ENCODE measurements at regions not wholly inside any gene's neighbourhood (a gene's known extent, or its start where the extent isn't known, plus 50 kb on each side); places are given as distances from the start of the nearest gene placed in this dataset.

GRCh38 chr14:98143566-98143965 is 1128.4 kb downstream of the BCL11B start:
- DNase-seq, result no peak

GRCh38 chr14:98144964-98145363 is 1127.0 kb downstream of the BCL11B start:
- DNase-seq, result no peak

GRCh38 chr14:98146416-98146815 is 1125.6 kb downstream of the BCL11B start:
- DNase-seq, result no peak

- no peak for DNase-seq
Observed at GRCh38 chr14:98154254-98154653, 1117.7 kb downstream of the BCL11B start.

- no peak for DNase-seq
Observed at GRCh38 chr14:98156411-98156810, 1115.6 kb downstream of the BCL11B start.

GRCh38 chr14:98160901-98161300 is 1111.1 kb downstream of the BCL11B start:
- no peak for DNase-seq

- DNase-seq, result no peak
Observed at GRCh38 chr14:98161356-98161755, 1110.6 kb downstream of the BCL11B start.

GRCh38 chr14:98162856-98163805 is 1108.9 kb downstream of the BCL11B start:
- no peak for DNase-seq

- no peak for DNase-seq
Observed at GRCh38 chr14:98163873-98164272, 1108.1 kb downstream of the BCL11B start.

- no peak for DNase-seq
Observed at GRCh38 chr14:98165976-98166375, 1106.0 kb downstream of the BCL11B start.

- DNase-seq, result no peak
Observed at GRCh38 chr14:98167275-98167674, 1104.7 kb downstream of the BCL11B start.

- no peak for DNase-seq
Observed at GRCh38 chr14:98167705-98168104, 1104.3 kb downstream of the BCL11B start.

GRCh38 chr14:98168211-98168985 is 1103.6 kb downstream of the BCL11B start:
- no peak for DNase-seq

GRCh38 chr14:98169170-98169587 is 1102.8 kb downstream of the BCL11B start:
- DNase-seq, result no peak

GRCh38 chr14:98170575-98170974 is 1101.4 kb downstream of the BCL11B start:
- DNase-seq, result no peak

GRCh38 chr14:98171654-98172053 is 1100.3 kb downstream of the BCL11B start:
- DNase-seq, result no peak

- no peak for DNase-seq
Observed at GRCh38 chr14:98172243-98172778, 1099.7 kb downstream of the BCL11B start.

- DNase-seq, result peak; percentile 45
Observed at GRCh38 chr14:98173305-98173704, 1098.7 kb downstream of the BCL11B start.

GRCh38 chr14:98174041-98174440 is 1098.0 kb downstream of the BCL11B start:
- no peak for DNase-seq

- DNase-seq, result no peak
Observed at GRCh38 chr14:98175436-98175835, 1096.6 kb downstream of the BCL11B start.

- no peak for DNase-seq
Observed at GRCh38 chr14:98175881-98176280, 1096.1 kb downstream of the BCL11B start.

- no peak for DNase-seq
Observed at GRCh38 chr14:98176892-98177291, 1095.1 kb downstream of the BCL11B start.

- DNase-seq, result no peak
Observed at GRCh38 chr14:98177551-98177950, 1094.4 kb downstream of the BCL11B start.

GRCh38 chr14:98181241-98181640 is 1090.8 kb downstream of the BCL11B start:
- DNase-seq, result no peak
